Subcutaneous abdominal adipose tissue (tissue), 5 donors: ENCODE measurements at regions not wholly inside any gene's neighbourhood (a gene's known extent, or its start where the extent isn't known, plus 50 kb on each side); places are given as distances from the start of the nearest gene placed in this dataset.

Source experiments
- H3K27ac ChIP-seq: one replicate; pipeline ENCODE4 v1.7.0; 2013; ENCODE audit warnings: low read depth, mild to moderate bottlenecking, inconsistent platforms, low read length, moderate library complexity
- H3K27me3 ChIP-seq, 5 donors: one replicate each; pipeline ENCODE4 v1.7.0; 2013; ENCODE audit warnings: low read length in 5 of 5, inconsistent platforms in 1 of 5; ENCODE audit not compliant: control insufficient read depth in 5 of 5, insufficient read depth in 4 of 5
- H3K36me3 ChIP-seq, 5 donors: one replicate each; pipeline ENCODE4 v1.7.0; 2013; ENCODE audit warnings: low read length in 5 of 5; ENCODE audit not compliant: control insufficient read depth in 5 of 5, insufficient read depth in 5 of 5
- H3K4me1 ChIP-seq, 5 donors: one replicate each; pipeline ENCODE4 v1.7.0; 2013; ENCODE audit warnings: low read length in 5 of 5, mild to moderate bottlenecking in 3 of 5, moderate library complexity in 1 of 5; ENCODE audit not compliant: control insufficient read depth in 5 of 5, insufficient read depth in 5 of 5
- H3K4me3 ChIP-seq, 5 donors: one replicate each; pipeline ENCODE4 v1.7.0; 2013; ENCODE audit warnings: low read length in 5 of 5, low read depth in 1 of 5
- H3K9ac ChIP-seq, 5 donors: one replicate each; pipeline ENCODE4 v1.7.0; 2013; ENCODE audit warnings: low read length in 5 of 5, mild to moderate bottlenecking in 4 of 5, moderate library complexity in 3 of 5
- H3K9me3 ChIP-seq, 5 donors: one replicate each; pipeline ENCODE4 v1.7.0; 2013; ENCODE audit warnings: low read length in 5 of 5; ENCODE audit not compliant: control insufficient read depth in 5 of 5
- donor health status: healthy.
- donor health status: healthy.
- donor health status: healthy.
- donor health status: healthy.
- donor health status: healthy.

DNA sequence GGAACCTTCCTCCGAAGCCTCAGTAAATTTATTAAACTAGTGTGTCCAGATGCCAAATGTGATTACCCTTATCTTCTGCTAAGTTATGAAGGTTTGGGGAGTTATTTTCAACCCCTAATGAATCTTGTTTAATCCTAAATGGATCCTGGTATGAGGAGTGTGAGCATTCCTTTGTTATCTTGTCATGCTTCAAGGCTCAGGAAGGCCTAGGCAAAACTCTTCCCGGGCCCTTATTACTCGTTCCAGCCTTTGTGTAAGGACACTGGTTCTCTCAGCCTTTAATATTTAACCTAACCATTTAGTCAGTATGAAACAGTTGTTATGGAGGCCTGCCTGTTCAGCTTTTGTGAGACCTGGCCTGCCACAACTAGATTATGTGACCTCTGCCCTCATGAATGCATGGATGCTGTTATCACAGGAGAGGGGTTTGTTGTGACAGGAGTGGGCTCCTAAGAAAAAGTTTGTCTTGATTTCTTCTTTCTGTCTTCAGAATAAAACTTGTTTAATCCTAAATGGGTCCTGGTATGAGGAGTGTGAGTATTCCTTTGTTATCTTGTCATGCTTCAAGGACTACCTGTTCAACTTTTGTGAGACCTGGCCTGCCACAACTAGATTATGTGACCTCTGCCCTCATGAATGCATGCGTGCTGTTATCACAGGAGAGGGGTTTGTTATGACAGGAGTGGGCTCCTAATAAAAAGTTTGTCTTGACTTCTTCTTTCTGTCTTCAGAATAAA, 181.7 kb downstream of the SLC39A8 start:
- H3K9ac ChIP-seq: no peak overlapping the region
- H3K27ac ChIP-seq: no peak overlapping the region
- no peaks in the 10 kb centered on the region for H3K27me3 ChIP-seq
- H3K36me3 ChIP-seq: no peaks in the 10 kb centered on the region
- no peaks in the 10 kb centered on the region for H3K4me1 ChIP-seq
- peaks cover 0 to 5% (median 0%) of the 10 kb centered on the region in 5 donors for H3K9me3 ChIP-seq
- H3K4me3 ChIP-seq: no peak overlapping the region

DNA sequence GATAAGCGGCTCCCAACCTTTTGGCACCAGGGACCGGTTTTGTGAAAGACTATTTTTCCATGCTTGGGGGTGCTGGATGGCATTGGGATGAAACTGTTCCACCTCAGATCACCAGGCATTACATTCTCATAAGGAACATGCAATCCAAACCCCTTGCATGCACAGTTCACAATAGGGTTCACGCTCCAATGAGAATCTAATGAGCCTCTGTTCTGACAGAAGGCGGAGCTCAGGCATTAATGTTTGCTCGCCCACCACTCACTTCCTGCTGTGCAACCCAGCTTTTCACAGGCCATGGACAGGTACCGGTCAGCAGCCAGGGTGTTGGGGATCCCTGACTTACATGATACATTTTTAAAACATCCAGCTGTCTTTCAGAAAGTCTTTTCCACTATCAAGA, 187.3 kb downstream of the SLC39A8 start:
- Histone ChIP-seq H3K4me1 (no peaks in the 10 kb centered on the region), H3K4me3 (no peak overlapping the region), H3K9ac (no peak overlapping the region), H3K27me3 (no peaks in the 10 kb centered on the region), H3K36me3 (no peaks in the 10 kb centered on the region), H3K9me3 (no peaks in the 10 kb centered on the region), H3K27ac (no peak overlapping the region)

DNA sequence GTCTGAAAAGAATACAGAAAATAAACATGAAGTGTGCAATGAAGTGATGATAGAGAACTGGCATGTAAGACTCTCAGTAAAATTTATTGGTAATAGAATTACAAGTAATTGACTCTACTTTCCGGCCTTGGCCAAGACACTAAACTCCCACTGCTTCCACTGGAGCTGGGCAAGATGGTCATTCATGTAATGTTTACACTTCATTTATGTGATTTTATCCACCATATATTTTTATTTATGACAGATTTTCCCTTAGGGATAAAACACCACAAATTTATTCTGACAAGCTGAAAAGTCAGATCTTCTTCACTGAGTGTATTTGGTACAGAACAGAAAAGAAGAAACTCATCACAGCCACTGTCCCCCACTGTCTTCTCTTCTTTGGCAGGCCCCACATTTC, 191.9 kb downstream of the SLC39A8 start:
- no peaks in the 10 kb centered on the region for H3K9me3 ChIP-seq
- H3K4me1 ChIP-seq: no peaks in the 10 kb centered on the region
- no peak overlapping the region for H3K27ac ChIP-seq
- H3K36me3 ChIP-seq: no peaks in the 10 kb centered on the region
- H3K27me3 ChIP-seq: no peaks in the 10 kb centered on the region
- H3K4me3 ChIP-seq: no peak overlapping the region
- H3K9ac ChIP-seq: no peak overlapping the region

DNA sequence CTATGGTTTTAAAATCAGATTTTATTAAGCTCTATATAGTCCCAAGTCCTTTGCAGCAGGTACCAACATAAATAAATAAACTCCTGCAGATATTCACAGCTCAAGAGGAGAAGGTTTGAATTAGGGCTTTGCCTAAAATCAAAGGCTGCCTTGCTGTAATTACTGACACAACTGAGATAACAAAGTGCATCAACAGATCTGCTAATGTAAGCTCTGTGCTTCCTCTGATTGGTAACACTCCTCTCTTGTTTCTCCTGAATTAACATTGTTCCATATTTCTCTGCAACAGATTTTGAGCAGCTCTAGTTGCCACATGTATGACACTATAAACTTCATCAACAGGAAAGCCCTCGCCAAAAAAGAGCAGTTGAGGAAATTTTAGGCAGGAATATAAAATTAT, 193.6 kb downstream of the SLC39A8 start:
- Histone ChIP-seq H3K36me3 (no peaks in the 10 kb centered on the region), H3K9ac (no peak overlapping the region)

DNA sequence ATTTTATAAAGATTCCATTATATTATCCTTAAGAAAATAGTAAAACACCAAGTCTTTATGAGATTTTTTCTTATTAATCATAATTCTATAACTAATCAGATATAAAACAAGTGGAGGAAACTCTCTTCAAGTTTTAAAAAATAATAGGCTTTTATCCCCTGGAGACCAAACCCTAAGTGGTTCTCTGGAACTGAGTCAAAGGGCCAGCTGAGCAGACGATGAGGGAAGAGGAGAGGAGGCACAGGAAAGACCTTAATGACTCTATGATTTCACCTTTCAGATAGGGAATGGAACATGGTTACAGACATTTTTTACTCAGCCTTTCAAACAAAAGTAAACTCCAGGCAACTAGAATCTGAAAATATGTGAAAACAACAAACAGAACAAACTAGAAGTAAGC, 201.8 kb downstream of the SLC39A8 start:
- H3K27me3 ChIP-seq: no peaks in the 10 kb centered on the region
- peaks cover 0 to 14% (median 0%) of the 10 kb centered on the region in 5 donors for H3K4me1 ChIP-seq
- no peaks in the 10 kb centered on the region for H3K36me3 ChIP-seq
- H3K9ac ChIP-seq: no peak overlapping the region
- no peak overlapping the region for H3K4me3 ChIP-seq
- no peaks in the 10 kb centered on the region for H3K9me3 ChIP-seq
- H3K27ac ChIP-seq: no peak overlapping the region

More for the DNA sequence above, 193.6 kb downstream of the SLC39A8 start:
- H3K4me3 ChIP-seq: no peak overlapping the region
- H3K4me1 ChIP-seq: no peaks in the 10 kb centered on the region
- no peak overlapping the region for H3K27ac ChIP-seq
- no peaks in the 10 kb centered on the region for H3K27me3 ChIP-seq
- H3K9me3 ChIP-seq: no peaks in the 10 kb centered on the region

DNA sequence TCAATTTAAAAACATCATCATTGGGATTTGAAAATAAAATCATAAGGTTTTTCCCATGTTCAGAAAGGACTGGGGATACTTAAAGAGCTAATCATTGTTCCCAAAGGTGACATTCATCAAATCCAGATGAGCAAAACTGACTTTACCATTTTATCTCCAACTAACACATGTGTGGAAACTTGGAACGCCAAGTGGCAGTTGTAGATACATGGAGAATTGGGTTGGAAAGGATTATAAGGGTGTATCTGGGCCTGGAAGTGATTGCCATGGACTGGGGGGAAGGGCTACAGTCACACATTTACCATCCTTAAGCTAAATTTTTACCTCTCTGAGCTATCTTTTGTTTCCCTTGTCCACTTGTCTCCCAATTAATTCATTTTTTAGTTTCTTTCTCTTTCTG, 203.4 kb downstream of the SLC39A8 start:
- H3K9me3 ChIP-seq: no peaks in the 10 kb centered on the region
- no peaks in the 10 kb centered on the region for H3K27me3 ChIP-seq
- H3K4me1 ChIP-seq: peaks cover 0 to 16% (median 0%) of the 10 kb centered on the region in 5 donors
- no peak overlapping the region for H3K9ac ChIP-seq
- no peak overlapping the region for H3K4me3 ChIP-seq
- H3K36me3 ChIP-seq: no peaks in the 10 kb centered on the region
- no peak overlapping the region for H3K27ac ChIP-seq

DNA sequence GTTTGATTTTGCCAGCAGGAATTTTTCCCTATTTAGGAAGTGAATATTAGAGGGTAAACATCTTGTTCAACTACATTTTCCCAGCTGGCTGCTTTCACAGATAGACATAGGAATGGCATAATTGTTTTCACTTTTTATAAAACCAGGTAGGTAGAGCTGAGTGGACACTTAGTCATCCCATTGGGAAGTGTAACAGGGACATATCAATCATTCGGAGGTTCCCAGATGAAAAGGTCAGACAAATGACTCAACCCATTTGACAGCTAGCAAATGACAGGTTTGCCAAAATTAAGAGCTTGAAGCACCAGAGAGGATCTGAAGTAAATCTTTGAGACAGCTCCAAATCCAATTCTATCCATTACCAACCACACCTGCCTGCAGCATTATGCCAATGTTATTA, 205.3 kb downstream of the SLC39A8 start:
- H3K4me3 ChIP-seq: no peak overlapping the region
- H3K9me3 ChIP-seq: no peaks in the 10 kb centered on the region
- no peak overlapping the region for H3K9ac ChIP-seq
- no peaks in the 10 kb centered on the region for H3K27me3 ChIP-seq
- peaks cover 0 to 16% (median 0%) of the 10 kb centered on the region in 5 donors for H3K4me1 ChIP-seq
- no peaks in the 10 kb centered on the region for H3K36me3 ChIP-seq
- H3K27ac ChIP-seq: no peak overlapping the region

DNA sequence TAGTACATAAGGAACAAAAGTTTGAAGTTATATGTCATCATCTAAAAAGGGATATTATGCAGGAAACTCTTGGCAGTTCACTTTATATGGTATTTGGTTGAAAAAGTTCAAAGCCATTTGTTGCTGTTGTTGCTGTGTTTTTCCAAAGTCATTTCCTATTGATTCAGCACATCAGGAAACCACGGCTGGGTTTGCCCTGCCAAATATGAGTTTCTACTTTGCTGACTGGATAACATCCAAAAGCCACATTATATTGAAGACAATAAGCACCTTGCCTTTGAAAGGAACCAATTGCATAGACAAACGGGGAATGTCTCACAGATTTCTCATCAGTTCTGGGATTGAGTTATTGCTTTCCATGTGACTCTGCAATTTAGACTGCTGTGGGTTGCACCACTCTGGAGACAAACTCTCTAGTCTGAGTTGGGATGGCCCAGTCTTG, 206.1 kb downstream of the SLC39A8 start:
- H3K27ac ChIP-seq: peak overlapping the region; percentile 14
- no peaks in the 10 kb centered on the region for H3K9me3 ChIP-seq
- H3K36me3 ChIP-seq: no peaks in the 10 kb centered on the region
- H3K27me3 ChIP-seq: no peaks in the 10 kb centered on the region
- H3K4me1 ChIP-seq: peaks cover 0 to 16% (median 0%) of the 10 kb centered on the region in 5 donors
- H3K9ac ChIP-seq: no peak overlapping the region
- H3K4me3 ChIP-seq: no peak overlapping the region

DNA sequence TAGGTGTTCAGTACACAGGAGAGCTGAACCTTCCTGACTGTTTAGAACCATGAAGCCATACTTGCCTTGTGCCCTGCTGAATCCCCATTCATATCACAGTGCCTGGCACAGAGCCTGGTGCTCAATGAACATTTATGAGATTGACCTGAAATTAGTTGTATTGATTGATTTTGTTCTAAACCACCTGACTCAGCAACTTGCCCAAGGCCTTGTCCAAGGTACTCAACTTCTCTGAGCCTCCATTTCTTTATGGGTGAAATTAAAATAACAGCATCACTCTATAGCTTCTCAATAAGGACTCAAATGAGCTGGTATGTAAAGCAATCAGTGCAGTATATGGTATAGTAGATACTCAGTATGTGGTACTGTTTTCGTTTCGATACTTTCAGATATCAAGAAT, 208.1 kb downstream of the SLC39A8 start:
- no peak overlapping the region for H3K9ac ChIP-seq
- no peak overlapping the region for H3K4me3 ChIP-seq
- H3K36me3 ChIP-seq: no peaks in the 10 kb centered on the region
- H3K27ac ChIP-seq: no peak overlapping the region
- no peaks in the 10 kb centered on the region for H3K27me3 ChIP-seq
- H3K9me3 ChIP-seq: no peaks in the 10 kb centered on the region
- H3K4me1 ChIP-seq: peaks cover 0 to 16% (median 0%) of the 10 kb centered on the region in 5 donors

DNA sequence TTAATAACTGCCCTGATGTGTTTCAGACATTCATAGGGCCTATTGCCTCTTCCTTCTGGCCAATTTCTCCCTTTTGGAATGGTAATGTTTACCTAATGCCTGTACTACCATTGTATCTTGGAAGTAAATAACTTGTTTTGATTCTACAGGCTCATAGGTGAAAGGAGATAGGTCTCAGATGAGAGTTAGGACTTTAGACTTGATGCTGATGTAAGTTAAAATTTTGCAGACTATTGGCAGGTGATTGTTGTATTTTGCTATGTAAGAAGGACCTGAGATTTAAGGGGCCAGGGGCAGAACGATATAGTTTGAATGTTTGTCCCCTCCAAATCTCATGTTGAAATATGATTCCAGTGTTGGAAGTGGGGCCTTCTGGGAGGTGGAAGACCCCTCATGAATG, 215.5 kb downstream of the SLC39A8 start:
- no peaks in the 10 kb centered on the region for H3K4me1 ChIP-seq
- H3K36me3 ChIP-seq: no peaks in the 10 kb centered on the region
- no peaks in the 10 kb centered on the region for H3K27me3 ChIP-seq
- no peak overlapping the region for H3K9ac ChIP-seq
- no peak overlapping the region for H3K27ac ChIP-seq
- peaks cover 0 to 10% (median 7%) of the 10 kb centered on the region in 5 donors for H3K9me3 ChIP-seq
- H3K4me3 ChIP-seq: no peak overlapping the region
